ENCODE measurements at regions not wholly inside any gene's neighbourhood (a gene's known extent, or its start where the extent isn't known, plus 50 kb on each side); places are given as distances from the start of the nearest gene placed in this dataset.
"Not testable (repeated sequence)": the region's sequence is repeated elsewhere in the genome, so short reads cannot be mapped to it uniquely, and the experiment has no call there.

DNA sequence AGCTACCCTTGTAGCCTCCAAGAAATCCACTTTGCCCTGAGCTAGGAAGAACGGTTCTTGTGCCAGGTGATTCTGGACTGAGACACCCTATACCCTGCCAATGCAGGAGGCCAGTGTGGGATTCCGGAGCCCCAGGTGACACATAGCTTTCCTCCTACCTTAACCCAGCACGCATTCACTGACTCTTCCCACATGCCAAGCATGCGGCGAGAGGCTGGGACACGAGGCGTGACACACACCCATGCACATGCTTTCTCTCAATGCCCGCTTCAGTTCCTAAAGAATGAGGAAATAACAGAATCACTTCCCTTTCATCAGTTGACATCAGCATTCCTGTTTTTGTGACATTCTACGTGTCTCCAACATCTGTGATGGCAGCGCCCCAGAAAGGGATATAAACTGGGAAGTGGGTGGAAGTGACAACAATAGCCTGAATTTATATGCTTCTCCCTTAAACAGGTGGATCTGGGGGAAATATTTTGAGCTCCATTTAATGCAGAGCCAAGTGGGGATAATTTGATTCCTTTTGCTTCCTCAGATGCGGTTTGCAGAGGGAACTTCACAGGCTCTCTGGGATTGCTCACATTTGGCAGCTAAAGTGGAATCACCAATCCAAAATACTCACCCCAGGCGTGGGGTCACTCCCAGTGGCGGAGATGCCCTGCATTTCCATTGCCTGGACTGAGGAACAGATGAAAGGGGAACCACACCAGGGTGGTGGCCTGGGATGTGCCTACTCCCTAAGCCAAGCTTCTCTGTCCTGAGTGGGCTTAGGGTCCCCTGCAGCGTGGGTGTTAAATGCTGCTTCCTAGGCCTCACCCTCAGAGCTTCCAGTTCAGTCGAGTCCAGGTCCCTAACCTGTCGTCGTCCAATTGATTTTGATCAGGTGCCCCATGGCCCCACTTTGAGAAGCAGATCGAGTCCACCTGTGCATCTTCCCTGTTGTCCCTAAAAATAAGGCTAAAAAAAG is 445.1 kb downstream of the SIPA1L2 start:
- no peak for DNase-seq

DNA sequence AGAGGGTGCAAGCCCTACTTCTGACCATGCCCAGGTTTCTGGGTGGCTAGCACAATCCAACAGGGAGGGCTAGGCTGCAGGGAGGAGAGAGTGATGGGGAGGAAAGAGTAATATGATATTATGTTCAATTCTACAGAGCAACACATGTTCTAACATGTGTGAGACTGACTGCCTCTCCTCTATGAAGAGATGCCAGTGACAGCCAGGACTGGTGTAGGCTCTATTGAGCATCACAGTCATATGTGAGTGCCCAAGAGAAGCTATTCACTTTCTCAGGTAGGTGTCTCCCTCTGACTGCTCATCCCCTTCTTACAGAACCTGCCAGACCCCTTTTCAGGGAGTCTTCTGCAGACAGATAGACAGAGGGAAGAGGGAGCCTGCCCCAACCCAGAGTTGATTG is 446.1 kb downstream of the SIPA1L2 start:
- DNase-seq: no peak

DNA sequence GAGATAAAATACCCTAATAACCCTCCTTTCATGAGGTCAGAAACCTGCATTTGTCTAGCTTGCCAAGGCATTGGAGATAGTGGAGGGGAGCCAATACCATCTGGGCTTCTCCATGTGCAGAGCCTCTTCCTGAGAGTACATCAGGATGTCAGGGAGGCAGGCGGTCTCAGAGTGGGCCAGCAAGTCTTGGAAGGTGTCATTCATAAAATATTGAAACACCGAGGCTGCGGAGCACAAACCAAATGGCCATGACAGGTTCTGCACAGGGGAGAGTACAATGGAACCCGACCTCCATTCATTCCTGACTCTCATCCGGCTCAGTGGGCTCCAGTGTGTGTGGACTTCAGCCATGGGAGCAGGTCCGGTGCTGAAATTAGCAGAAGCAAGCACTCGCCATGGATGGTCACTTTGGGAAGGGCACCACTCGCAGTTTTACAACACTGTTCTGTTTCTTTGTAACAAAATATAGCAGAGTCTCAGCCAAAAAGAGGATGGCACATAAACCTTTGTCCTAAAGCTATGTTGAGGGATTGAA is 446.6 kb downstream of the SIPA1L2 start:
- no peak for DNase-seq

DNA sequence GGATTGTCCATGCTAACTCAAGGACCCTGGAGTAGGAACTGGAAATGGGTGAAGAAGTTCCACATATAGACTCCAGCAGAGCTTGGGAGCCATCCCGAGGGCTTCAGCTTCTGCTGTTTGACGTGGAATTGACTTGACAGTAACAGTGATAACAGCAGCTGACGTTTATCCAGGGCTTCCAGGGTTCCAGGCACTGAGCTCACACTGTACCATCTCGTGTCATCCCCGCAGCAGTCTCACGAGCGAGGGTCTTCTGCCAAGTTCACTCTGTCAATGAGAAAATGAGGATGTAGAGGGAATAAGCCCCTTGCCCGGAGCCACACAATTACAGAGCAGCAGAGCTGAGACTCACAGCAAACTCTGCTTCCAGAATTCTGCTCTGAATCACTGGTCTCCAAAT is 447.7 kb downstream of the SIPA1L2 start:
- no peak for DNase-seq

GRCh38 chr1:232180779-232181136 is 449.2 kb downstream of the SIPA1L2 start:
- DNase-seq: no peak

- DNase-seq: no peak
These were observed 449.8 kb downstream of the SIPA1L2 start for GRCh38 chr1:232179896-232180778.

GRCh38 chr1:232178191-232178590 is 451.7 kb downstream of the SIPA1L2 start:
- no peak for DNase-seq

GRCh38 chr1:232177438-232177837 is 452.5 kb downstream of the SIPA1L2 start:
- DNase-seq: no peak

- DNase-seq: no peak
These were observed 453.7 kb downstream of the SIPA1L2 start for GRCh38 chr1:232176222-232176621.

DNA sequence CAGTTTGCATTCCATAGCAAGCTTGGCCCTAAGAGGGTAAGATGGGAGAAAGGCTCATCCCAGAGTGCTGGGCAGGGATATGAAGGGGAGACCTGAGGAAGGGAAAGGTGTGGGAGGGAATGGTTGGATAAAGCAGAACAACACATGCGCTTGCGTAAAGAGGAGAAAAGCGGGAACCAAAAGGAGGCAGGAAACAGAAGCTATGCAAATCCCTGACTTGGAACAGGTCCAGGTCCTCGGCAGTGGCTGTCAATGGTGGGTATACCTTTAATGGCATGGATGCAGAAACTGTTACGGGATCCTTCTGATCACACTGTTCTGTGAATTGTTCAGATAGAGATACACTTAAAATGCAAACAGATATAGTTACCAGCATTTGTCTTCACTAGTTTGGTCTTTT is 455.6 kb downstream of the SIPA1L2 start:
- no peak for DNase-seq

DNA sequence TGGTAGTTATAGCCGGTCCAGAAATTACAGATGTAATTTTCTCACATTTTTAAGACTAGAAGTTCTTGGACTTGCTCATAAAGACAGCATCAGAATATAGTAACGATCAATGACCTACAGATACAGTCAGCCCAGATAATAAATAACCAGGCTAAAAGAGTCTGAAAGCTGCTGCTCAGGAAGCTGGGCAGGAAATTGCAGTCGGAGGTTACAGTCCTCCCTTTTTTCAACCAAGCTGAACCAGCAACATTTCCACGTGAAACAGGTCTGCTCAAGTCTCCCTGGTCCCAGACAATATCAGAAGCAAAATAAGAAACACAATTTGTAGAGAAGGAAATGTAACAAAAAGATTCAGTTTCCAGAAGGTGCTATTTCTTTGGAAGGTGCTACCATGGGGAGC is 457.4 kb downstream of the SIPA1L2 start:
- DNase-seq: no peak

DNA sequence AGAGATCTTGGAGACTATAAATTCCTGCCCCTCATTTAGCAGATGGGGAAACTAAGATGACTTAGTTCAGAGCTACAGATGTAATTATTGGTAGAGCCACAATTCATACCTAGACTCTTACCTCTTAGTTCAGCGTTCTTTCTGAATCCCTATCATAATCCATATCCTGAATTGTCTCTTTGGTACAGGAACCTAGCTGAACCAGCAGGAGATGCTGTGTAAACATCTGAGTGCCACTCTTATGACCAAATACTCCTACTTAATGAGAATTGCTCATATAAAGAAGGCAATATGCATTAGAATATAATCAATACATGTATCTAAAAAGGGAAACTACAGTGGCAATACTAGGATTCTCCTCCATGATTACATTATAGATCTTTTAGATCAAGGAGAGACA is 459.0 kb downstream of the SIPA1L2 start:
- DNase-seq: no peak

GRCh38 chr1:232169436-232169835 is 460.5 kb downstream of the SIPA1L2 start:
- no peak for DNase-seq

DNA sequence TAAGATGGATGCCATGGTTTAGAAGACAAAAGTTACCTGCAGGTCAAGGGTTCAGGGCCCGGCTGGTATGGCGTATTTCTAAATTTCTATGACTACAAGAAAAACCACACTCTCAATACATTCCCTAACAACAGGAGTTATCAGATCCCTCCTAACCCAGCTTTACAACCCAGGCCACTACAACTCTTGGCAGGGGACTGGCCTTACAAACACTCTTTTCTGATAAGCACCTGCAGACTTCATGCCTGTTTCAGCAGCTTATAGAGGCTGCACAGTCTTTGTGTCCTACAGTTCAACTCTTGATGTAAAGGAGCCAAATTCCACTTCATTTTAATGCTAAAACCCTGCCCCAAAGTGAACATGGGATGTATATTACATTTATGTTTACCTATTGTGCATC is 461.4 kb downstream of the SIPA1L2 start:
- DNase-seq: no peak

DNA sequence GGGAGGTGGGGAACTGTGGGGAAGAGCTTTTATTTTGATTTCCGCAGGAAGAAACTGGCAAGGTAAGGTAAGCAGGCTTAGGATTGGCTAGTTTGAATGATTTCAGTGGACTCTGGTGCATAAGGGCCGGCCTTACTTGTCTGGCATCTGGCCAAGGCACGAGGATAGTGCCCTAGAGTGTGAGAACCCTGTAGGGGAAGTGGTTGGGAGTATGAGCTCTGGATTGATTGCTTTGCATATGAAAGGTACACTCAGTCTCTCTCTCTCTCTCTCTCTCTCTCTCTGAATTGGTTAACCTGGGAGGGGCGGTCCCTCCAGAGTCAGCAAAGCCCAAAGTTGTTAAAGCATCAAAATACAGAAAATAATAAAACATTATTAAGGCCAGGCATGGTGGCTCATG is 463.0 kb downstream of the SIPA1L2 start:
- DNase-seq: no peak

GRCh38 chr1:232164078-232164963 is 465.6 kb downstream of the SIPA1L2 start:
- no peak for DNase-seq

DNA sequence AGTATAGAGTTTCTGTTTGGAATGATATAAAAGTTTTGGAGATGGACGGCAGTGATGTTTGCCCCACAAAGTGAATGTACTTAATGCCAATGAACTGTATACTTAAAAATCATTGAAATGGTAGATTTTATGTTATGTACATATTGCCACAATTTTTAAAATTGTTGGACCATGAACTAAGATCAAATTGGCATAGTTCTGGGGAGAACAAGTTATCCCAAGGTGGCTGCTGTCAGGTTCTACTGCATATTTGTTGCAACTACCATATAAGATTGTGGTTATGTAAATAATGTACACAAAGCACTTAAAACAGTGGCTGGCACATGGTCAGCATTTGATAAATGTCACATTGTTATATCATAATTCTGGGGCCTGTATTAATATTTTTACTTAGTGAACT is 466.4 kb downstream of the SIPA1L2 start:
- DNase-seq: no peak

- DNase-seq: no peak
These were observed 467.9 kb downstream of the SIPA1L2 start for GRCh38 chr1:232162001-232162400.

- DNase-seq: not testable (repeated sequence)
These were observed 471.4 kb downstream of the SIPA1L2 start for GRCh38 chr1:232158558-232158957.

- DNase-seq: not testable (repeated sequence)
These were observed 473.9 kb downstream of the SIPA1L2 start for GRCh38 chr1:232156070-232156469.

GRCh38 chr1:232153652-232154051 is 476.3 kb downstream of the SIPA1L2 start:
- no peak for DNase-seq

DNA sequence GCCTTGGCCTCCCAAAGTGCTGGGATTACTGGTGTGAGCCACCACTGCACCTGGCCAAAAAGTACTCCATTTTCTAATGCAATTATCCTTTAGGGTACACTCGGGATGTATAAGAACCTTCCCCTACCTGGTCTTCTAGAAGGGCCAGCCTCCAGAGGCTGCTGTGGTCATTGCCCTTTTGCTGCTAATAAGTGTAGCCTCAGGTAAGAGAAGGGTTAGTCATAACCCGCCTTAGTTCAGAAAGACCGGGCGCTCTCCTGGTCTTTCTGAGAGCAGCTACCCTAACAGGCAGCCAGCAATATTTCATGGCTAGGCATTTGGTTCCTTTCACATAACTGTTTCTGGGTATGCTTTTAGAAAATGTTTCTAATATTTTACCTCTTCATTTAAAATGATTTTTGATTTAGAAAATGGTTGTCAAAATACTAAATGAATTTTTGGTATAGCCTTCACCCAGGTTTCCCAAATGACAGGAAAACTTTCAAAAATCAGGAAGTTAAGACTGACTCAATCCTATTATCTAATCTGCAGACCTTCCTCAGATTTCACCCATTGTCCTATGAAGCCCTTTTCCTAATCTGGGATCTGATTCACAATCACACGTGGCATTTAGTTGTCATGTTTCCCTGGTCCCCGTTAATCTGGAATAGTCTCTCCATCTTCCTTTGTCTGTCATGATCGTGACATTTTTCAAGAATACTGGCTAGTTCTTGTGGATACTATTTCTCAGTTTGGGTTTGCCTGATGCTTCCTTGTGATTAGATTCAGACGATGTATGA is 479.0 kb downstream of the SIPA1L2 start:
- no peak for DNase-seq

Measured in CD4-positive, alpha-beta T cell treated with Interleukin-17A for 1 hour (primary cell).